HG02840 (cell line): ENCODE measurements at regions not wholly inside any gene's neighbourhood (a gene's known extent, or its start where the extent isn't known, plus 50 kb on each side); places are given as distances from the start of the nearest gene placed in this dataset.

Experiments used
- ATAC-seq: cut with Tn5 transposase; IDR thresholded peaks from one replicate; pipeline ENCODE4 v1.9.1; 2021; ENCODE audit warnings: mild to moderate bottlenecking, moderate library complexity, moderate number of reproducible peaks; ENCODE audit not compliant: unreplicated experiment, low FRiP score

DNA sequence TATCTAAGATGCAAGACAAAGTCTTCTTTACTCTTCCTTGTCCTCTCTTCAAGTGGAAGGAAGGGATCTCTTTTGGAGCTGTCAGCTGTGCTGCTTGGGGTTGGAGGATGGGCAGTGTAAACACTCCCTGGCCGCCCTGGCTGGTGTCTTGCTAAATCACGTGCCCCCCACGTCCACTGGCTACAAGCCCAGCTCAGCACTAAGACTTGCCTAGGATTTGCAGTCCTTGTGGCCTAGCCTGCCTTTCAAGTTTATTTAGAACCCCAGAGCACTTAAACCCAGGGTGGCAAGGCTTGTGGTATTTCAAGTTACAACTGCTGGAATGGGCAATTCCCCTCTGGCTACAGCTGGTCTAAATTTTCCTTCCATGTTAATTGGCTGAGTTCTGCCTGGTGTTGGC, 272.4 kb upstream of the MYO3A start:
- ATAC-seq, result no peak

DNA sequence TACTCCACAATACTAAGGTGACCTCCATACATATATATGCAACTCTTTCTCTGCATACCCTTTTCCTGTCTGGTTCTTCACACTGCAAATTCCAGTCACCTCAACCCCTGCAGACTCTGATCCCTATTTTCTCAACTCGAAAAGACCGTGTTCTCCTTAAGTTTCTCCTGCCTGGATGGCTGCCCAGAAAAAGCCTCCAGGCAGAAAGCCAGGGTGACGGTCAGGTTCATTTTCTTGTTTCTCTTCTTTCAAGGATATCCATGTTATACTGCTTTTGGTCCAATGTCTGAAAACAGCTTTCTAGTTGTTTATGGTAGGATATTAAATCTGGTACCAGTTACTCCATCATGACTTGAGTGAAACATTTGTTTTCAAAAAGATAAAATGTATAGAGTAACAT, 267.8 kb upstream of the MYO3A start:
- ATAC-seq, result no peak

DNA sequence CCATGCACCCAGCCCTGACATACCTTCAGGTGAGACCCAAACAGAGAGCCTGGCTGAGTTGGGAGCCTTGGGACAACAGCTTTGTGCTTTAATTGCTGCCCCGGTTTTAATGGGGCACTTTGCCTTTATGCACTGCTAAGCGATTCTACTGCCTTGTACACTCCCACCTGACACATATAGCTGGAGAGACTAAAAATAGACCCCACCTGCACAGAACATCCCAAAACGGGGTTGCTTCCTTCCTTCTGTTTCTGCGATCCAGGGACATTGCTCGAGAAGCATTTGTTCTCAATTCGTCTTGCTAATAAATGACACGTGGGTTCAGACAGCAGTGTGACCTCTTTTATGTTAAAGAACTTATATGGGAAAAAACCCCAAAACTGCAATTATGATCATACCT, 258.8 kb upstream of the MYO3A start:
- no peak for ATAC-seq

DNA sequence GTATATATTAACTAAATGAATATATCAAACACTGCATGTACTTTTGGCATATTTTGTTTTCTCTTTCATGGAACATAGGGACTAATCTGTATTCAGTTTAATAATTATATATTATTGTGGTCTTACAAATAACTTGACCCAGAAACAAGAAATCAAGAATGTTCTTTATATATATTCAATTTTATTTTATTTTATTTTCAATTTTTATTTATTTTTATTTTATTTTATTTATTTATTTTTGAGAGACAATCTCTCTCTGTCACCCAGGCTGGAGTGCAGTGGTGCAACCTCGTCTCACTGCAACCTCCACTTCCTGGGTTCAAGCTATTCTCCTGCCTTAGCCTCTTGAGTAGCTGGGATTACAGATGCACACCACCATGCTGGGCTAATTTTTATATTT, 258.4 kb upstream of the MYO3A start:
- no peak for ATAC-seq

DNA sequence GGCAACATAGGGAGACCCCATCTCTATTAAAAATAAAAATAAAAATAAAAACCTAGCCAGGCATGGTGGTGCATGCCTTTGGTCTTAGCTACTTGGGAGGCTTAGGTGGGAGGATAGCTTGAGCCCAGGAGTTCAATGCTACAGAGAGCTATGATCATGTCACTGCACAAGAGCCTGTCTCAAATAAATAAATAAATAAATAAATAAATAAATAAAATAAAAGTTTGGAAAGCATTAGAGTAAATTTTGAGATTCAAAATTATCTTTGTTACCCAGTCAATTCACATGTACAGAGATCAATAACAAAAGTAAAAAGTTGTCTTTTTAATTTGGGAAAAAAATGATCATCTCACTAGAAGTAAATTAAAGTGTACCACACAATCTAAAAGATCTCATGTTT, 255.8 kb upstream of the MYO3A start:
- ATAC-seq, result no peak

DNA sequence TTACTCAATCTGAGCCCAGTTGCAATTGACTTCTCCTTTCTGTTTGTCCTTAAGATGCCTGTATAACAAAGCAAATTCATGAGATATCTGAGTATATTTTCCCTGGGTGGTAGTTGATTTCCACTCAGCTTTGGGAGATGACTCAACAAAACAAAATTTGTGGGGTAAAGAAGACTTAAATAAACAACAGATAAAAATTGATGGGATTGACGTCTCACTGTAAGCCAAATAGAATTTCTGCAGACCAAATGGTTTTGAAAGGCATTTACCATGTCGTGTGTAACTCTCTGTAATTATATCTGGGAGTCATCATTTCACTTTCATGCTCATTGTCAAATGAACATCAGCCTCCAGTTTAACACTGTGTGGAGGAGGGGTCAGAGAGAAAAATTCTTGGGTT, 255.4 kb upstream of the MYO3A start:
- no peak for ATAC-seq

DNA sequence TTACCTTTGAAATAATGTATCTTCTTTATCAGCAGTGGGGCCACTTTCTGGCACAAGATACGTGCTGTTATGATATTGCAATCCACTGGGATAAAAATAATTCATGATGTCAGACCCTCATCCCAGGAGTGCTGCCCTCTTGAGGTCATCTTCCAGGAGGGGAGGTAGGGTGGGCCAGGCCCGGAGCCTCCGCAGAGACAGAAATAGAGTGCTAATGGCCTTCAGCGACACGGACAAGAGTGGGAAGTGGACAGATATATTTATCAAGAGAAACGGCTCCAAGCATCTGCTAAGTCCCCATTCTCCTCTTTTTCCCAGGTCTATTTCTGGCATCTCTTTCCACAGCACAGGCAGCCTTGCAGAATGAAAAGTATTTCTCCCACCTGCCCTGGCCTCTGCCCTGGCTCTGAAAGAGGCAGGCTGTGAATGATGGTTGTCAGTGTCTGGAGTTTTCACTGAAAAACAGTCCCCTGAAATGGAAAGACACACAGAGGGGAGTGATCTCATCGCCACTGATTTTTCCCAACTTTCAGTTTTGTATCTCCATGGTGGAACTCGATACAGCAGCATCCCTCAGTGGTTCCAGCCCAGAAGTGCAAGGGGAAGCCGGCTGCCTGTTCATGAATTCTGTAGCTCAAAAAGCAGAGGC, 251.7 kb upstream of the MYO3A start:
- no peak for ATAC-seq

DNA sequence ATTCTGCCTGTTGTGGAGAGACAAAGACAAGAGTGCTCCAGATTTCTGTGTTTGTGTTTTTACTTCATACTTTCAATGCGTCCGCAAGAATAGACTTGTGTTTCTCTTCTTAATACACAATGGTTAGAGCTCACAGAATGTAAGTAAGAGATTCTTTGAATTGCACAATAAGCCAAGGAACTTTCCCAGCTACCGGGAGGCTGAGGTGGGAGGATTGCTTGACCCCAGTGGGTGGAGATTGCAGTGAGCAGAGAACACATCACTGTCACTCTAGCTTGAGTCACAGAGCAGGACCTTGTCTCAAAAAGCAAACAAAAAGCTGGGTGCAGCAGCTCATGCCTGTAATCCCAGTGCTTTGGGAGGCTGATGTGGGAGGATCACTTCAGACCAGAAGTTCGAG, 250.7 kb upstream of the MYO3A start:
- ATAC-seq, result no peak

DNA sequence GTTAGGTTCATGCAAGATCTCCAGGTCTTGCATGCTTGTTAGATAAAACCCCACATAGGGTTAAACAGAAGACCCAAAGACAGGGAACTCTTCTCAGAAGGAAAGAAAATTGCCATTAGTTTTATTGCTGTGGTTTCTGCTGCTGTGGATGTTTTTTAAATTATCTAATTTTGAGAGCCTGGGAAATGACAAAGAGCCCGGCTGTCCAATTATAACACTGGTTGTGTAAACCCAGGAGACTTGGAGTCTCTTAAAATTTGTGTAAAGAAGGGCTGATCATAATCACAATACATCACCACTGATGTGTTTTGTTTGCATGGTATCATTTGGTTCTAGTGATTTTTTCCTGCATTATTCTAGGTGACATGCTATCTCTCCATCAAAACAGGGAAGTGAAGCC, 246.5 kb upstream of the MYO3A start:
- no peak for ATAC-seq

DNA sequence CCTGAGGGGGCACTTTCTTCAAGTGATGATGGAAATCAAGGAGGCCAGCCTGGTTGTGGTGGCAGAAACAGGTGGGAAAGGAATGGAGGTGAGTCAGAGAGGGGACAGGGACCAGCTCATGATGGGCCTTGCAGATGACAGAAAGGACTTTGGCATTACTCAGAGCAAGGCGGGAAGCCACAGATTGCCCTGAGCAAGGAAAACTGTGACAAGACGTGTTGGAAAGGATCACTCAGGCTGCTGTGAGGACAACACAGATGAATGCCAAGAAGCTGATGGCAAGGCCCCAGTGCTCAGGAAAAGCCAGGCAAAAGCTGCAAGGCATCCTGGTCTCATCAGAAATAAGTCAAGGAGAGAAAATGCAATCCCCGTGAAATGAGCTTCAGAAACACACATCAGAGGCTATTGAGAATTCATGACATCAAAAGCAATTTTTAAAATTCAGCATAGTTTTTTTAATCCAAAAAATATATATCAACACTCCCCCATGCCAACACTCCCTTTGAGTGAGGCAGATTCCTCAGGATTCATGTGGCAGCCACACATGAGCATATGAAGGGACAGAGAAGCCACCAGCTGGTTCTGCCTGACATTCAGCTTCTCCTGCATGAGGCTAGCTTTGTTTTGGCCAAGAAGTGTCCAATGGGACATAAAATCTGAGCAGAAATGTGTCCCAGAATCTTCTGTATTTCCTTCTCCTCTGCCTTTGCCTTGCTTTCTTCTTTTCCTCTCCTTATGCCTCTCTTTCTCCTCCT, 244.5 kb upstream of the MYO3A start:
- ATAC-seq, result no peak

DNA sequence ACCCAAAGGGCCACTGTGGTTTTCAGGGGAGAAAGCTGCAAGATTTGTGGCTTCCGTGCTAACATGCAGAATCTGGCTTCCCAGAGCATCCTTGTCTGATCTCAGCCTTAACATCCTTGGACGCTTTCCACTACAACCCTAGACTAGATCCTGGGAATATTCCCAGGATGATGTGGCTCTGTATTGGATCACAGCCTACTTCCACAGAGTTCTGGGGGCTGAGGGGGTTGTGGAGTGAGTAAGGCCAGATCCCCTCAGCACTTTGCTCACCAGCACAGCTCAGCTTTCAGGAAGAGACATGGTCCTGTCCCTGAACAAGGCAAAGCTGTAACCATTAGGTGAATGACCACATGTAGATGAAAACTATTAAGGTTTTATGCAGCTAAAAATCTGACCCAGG, 241.3 kb upstream of the MYO3A start:
- ATAC-seq, result no peak

DNA sequence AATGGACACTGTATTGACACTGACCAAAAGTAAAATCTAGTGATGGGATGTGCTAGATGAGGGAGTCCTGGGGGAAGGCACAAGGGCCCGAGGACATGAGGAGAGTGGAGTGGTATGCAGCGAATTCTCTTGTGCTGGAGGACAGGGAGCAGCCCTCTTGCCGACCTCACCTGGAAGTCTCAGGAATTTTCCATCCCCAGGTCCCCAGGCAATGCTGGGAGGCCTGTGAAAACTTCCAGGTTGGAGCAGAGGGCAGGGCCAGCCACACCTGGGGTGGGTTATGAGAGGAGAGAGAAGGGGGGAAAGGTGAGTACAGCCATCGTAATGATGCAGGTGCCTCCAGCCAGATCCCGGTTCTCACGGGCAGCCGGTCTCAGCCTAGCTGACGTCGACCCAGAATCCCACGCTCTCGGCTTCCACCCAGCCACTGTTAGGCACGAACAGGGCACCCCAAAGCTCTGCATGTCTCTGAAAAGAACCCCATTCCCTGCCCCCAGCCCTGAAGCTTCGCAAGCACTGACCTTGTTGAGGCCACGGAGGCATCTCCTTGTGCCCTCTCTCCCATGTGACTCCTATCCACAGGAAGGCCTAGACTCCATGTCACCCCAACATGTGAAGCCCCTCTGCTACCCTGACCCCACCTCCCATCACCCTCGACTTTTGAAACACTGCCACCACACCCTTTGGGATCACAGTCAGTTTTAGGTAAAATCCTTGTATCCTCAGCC, 239.7 kb upstream of the MYO3A start:
- ATAC-seq, result no peak

DNA sequence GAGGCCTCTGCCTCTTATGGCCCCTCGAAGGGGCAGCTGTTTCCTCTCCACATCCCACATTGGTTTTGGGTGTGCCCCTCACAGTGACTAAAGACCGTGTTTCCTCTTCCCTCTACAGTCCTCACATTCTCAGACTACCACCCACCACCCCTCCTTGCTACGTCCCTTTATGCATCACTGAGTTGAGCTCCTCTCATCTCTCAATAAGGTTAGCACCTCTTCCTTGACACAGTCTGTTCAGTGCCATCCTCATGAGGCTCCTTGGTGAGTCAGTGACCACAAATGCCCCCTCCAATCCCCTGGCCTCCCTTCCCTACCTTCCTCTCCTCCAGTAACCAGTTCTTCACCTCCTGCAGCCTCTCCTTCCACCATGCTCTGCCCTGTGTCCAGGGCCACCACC, 239.1 kb upstream of the MYO3A start:
- ATAC-seq, result no peak

DNA sequence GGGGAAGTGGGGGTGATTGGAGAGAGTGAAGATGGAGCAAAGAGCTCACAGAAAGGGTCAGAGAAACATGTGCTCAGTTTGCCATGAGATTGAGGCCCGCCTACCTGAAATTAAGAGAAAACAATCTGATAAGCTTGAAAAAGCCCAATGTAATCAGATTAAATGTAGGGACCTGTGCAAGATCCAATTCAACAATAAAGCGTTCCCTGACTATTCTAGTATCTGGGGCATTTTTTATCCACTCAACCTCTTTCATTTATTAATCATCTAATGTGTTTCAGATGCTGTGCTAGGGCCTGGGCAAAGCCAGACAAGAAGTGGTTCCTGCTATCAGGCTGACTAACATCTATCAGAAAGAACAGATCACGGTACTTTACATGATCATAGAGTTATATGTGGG, 238.4 kb upstream of the MYO3A start:
- ATAC-seq, result no peak

DNA sequence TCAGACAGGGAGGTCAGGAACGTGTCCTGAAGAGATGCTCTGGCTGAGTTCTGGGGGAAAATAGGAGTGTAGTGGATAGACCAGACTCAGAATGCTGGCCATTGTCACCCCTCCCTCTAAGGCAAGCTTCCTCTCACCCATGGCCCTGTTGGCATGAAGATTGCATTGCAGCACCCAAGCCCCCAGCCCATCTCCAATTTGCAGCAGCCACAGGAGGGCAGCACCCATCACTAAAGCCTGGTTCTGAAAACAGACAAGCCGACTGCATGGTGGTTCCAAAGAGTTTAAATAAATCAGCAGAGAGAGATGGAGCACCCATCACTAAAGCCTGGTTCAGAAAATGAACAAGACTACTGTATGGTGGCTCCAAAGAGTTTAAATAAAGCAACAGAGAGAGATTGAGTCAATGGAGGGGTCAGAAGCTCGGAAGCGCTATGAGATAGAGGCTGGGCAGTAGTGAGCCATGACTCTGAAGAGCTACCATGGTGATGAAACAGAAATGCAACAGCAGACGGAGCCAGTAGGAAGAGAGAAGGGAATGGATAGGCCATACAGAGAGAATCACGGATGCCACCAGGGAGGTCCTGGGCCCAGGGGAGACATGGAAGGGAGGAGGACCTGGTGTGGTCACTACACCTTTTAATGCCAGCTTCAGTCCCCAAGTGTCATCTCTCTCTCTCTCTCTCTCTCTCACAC, 237.9 kb upstream of the MYO3A start:
- no peak for ATAC-seq

DNA sequence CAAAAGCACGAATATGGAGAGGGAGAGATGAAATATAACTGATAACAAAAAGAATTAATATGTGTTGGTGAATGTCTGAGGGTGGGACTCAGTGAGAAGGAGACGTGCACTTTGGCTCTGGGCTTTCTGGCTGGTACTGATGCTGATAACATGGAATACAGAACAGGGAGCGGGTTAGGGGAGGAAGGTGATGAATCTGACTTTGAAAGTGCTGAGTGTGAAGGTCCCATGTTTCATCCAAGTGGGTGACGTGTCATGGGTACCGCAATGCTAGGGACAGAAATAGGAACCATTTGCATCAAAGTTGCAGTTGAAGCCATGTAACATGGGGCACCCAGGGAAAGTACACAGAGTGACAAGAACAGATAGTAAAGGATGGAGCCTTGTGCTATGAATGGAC, 236.6 kb upstream of the MYO3A start:
- ATAC-seq, result no peak

DNA sequence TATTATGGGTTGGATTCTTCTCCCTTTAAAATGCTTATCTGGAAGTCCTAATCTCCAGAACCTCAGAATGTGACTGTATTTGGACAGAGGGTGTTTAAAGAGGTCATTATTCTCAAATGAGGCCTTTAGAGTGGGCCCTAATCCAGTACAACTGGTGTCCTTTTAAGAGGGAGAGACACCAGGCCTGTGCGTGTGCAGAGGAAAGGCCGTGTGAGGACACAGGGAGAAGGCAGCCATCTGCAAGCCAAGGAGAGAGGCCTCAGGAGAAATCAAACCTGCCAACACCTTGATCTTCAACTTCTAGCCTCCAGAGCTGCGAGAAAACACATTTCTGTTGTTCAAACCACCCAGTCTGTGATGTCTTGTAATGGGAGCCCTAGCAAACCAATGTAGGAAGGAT, 235.4 kb upstream of the MYO3A start:
- ATAC-seq, result no peak

DNA sequence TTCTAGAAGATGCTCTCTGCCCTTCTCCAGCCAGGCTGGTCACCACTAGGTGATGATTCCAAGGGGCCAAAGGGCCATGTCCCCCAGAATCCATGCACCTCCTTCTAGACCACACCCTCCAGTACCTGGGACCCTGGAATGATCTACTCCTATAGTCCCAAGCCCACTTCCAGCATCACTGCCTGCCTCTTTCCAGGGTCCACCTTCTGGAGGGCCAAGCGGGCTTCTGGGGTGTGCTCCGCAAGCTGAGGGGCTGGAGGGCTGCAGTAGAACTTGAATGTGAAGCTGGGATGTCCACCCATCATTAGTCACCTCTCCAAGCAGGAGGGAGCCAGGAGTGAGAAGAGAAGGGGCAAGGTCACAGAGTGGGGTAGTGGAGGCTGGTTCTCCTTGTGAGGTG, 234.4 kb upstream of the MYO3A start:
- ATAC-seq, result no peak

DNA sequence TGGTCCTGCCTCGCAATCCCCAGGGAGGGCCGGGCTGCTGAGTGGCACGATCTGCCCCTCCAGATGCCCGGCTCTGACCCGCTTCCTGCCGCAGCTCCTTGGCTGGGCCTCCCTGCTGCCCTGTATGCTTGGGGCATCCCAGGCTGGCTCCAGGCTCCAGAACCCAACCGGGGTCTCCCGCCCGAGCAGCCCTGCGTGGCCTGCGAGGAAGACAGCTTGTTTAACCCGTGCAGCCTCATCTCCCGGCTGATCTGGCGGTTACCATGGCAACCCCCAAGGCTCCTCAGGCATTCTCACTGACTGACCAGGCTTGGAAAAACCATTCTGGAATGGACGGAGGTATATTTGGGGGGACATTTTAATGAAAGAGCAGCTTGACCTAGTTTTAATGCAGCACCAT, 232.4 kb upstream of the MYO3A start:
- no peak for ATAC-seq

DNA sequence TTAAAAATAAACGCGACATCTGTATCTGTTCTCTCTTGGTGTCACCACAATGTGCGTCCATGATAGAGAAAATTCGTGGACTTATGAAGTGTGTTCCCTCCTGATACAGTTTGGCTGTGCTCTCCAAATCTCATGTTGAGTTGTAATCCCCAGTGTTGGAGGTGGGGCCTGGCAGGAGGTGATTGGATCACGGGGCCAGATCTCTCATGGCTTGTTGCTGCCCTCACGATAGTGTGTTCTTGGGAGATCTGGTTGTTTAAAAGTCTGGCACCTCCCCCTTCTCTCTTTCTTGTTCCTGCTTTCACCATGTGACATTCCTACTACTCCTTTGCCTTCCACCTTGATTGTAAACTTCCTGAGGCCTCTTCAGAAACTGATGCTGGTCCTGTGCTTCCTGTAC, 229.4 kb upstream of the MYO3A start:
- no peak for ATAC-seq

DNA sequence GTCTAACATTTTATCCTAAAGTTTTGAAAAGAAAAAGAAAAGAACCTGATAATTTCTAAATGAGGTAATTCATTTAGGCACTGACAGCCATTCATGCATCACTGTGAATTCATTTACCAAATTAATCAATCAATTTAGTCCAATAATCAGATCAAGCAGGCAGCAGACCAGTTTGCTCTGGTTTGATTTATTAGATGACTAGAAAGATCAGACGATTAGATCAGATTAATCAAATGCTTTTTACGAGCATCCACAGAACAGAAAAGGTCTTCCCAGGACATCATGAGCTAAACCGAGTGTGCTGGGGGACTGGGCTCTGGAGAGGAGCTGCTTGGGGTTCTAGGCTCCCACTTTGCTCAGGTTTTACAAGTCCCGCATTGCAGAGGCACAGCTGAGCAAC, 226.5 kb upstream of the MYO3A start:
- ATAC-seq, result no peak
